ENCODE measurements at regions not wholly inside any gene's neighbourhood (a gene's known extent, or its start where the extent isn't known, plus 50 kb on each side); places are given as distances from the start of the nearest gene placed in this dataset.

GRCh38 chr7:10721289-10721688, 252.4 kb upstream of the PHF14 start:
- TF ChIP-seq CTCF (IDR thresholded peaks at IDR 0.05; ENCODE audit: low read depth, low read length), result no peak
- no peak overlapping the region for H3K4me3 ChIP-seq (ENCODE audit: low read depth, low read length)

GRCh38 chr7:10723832-10724231, 249.8 kb upstream of the PHF14 start:
- no peak overlapping the region for H3K4me3 ChIP-seq (ENCODE audit: low read depth, low read length)
- no peak for TF ChIP-seq CTCF (IDR thresholded peaks at IDR 0.05; ENCODE audit: low read depth, low read length)

- no peak for TF ChIP-seq CTCF (IDR thresholded peaks at IDR 0.05; ENCODE audit: low read depth, low read length)
- H3K4me3 ChIP-seq (ENCODE audit: low read depth, low read length), result no peak overlapping the region
Observed at GRCh38 chr7:10724449-10724848, 249.2 kb upstream of the PHF14 start.

GRCh38 chr7:10727636-10728035, 246.0 kb upstream of the PHF14 start:
- no peak overlapping the region for H3K4me3 ChIP-seq (ENCODE audit: low read depth, low read length)
- no peak for TF ChIP-seq CTCF (IDR thresholded peaks at IDR 0.05; ENCODE audit: low read depth, low read length)

GRCh38 chr7:10731253-10731773, 242.4 kb upstream of the PHF14 start:
- no peak for TF ChIP-seq CTCF (IDR thresholded peaks at IDR 0.05; ENCODE audit: low read depth, low read length)
- H3K4me3 ChIP-seq (ENCODE audit: low read depth, low read length), result no peak overlapping the region

GRCh38 chr7:10733747-10734146, 239.9 kb upstream of the PHF14 start:
- TF ChIP-seq CTCF (IDR thresholded peaks at IDR 0.05; ENCODE audit: low read depth, low read length), result no peak
- H3K4me3 ChIP-seq (ENCODE audit: low read depth, low read length), result no peak overlapping the region

GRCh38 chr7:10734595-10734994, 239.1 kb upstream of the PHF14 start:
- H3K4me3 ChIP-seq (ENCODE audit: low read depth, low read length), result no peak overlapping the region

More at GRCh38 chr7:10734595-10734994, 239.1 kb upstream of the PHF14 start:
- no peak for TF ChIP-seq CTCF (IDR thresholded peaks at IDR 0.05; ENCODE audit: low read depth, low read length)
